Cardiac septum (tissue), 1 donor: ENCODE measurements at regions not wholly inside any gene's neighbourhood (a gene's known extent, or its start where the extent isn't known, plus 50 kb on each side); places are given as distances from the start of the nearest gene placed in this dataset.
"Not testable (repeated sequence)": the region's sequence is repeated elsewhere in the genome, so short reads cannot be mapped to it uniquely, and the experiment has no call there.

Experiments
- DNase-seq: peaks from one replicate; pipeline ENCODE4 v3.0.0-alpha.2; 2020; ENCODE audit warnings: low spot score
- intact Hi-C: fragments of 100-400 bp; cut with DNase I; formaldehyde crosslinking; loops from one replicate; pipeline ENCODE4 v1.14.0; 2022
- donor health status: DM: no; HTN: no; CAD: no.

DNA sequence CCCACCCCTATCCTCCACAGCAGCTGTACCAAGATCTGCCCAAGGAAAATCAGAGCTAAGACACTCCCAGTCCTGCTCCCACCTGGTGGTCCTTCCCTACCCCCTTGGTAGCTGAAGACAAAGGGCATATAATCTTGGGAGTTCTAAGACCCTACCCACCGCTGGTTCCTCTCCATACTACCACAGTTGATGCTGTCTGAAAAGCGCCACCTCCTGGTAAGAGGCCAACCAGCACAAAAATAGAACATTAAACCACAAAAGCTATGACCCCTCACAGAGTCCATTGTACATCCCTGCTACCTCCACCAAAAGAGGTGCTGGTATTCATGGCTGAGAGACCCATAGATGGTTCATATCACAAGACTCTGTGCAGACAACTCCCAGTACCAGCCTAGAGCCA is 161.5 kb upstream of the ARHGAP42 start:
- DNase-seq = no peak
- intact Hi-C loops = no loop called here

DNA sequence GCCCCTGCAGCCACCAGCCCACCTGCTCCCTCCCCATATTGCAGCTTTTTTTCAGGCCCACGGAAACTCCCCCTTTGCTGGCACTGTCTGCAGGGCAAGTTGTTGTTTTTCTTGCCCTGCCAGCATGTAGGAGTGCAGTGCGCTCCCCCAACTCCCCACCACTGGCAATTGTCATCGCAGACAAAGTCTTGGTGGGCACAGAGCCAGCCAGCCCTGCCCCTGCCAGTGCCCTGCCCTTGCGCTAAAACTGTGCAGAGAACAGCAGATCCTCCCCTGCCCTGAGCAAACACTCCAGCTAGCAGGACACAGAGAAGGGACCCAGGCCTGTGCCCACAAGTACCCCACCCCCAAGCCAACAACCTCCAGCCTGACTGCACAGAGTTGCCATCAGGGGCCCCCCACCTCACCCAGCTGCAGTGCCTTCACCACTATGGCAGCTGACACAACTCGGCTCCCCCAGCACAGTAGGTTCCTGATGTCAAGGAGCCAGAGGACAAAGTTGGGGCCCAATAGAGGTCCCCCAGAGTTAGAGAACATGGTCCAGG is 158.1 kb upstream of the ARHGAP42 start:
- no peak for DNase-seq
- intact Hi-C loops = no loop called here

DNA sequence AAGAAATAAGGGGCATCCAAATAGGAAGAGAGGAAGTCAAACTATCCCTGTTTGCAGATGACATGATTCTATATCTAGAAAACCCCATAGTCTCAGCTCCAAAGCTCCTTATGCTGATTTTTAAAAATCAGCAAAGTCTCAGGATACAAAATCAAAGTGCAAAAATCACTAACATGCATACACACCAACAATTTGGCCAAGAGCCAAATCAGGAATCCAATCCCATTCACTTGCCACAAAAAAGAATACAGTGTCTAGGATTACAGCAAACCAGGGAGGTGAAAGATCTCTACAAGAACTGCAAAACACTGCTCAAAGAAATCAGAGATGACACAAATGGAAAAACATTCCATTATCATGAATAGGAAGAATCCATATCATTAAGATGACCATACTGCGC is 155.8 kb upstream of the ARHGAP42 start:
- DNase-seq, intact Hi-C loops: not testable (repeated sequence)

DNA sequence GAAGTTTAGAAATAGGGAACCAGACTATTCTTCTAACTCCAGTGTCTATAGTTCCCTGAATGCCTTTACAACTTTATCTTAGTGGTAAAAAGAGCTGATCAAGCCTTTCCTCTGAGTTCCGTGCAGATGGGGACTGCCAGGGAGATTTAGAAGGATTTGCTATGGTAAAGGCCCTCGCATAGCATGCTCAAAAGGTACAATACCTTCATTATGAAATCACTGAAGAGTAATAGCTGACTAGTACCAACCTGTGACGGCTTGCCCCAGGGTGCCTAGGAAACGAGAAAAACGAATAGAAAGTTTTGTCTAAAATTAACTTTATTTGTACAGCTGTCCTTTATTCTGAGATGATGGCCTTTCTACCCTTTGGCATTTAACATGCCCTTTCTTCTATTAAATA is 150.1 kb upstream of the ARHGAP42 start:
- DNase-seq = no peak
- intact Hi-C loops = no loop called here

DNA sequence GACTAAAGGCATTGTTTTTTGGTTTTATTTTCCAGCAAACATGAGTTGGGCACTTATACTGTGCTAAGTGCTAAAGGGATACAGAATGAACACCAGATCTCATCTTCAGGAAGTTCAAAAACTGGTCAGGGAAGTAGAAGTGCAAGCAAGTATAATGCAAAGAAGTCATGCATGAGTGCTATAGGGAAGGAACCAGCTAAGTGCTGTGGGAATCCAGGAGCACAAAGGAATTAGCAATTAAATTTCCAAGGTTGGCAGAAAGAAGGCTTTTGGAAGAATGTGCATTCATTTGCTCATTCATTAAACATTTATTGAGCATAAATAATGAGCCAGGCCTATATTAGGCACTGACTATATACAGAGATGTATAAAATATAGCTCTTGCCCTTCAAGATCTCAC is 143.7 kb upstream of the ARHGAP42 start:
- intact Hi-C loops = no loop called here
- no peak for DNase-seq

DNA sequence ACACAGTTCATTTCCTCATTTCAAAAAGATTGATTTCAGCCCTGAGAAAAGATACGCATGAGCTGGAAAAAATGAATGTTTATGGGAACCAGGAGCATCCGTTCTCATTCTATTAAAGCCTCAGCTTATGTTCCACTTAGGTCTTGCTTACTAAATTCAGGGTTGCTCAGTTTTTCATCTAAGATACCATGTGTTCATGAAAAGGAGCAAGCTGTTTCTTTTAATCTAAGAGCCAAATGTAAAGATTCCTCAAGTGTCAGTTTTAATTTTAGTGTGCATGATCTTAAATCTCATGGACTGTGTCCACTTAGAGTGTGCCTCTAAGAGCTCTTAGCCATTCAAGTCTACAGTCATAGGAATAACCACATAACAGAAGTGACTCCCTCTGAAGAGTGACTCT is 141.5 kb upstream of the ARHGAP42 start:
- intact Hi-C loops = no loop called here
- no peak for DNase-seq

DNA sequence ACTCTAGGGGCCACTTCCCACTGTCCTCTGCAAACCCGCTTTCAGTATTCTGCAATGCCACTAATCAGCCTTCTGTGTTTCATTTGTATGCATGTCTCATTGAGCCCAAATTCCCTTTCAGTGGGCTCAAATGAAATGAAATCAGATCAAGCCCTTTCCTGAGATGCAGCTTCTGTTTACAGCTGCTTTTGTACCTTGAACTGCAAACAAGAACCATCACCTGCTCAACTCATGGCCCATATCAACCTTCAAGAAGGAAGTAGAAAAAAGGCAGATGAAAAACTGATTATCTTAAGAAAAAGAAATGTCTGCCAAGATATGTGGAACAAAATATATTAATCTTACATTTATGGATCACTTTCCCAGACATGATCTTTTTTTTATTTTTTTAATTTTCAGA is 141.1 kb upstream of the ARHGAP42 start:
- DNase-seq = no peak
- intact Hi-C loops = no loop called here

DNA sequence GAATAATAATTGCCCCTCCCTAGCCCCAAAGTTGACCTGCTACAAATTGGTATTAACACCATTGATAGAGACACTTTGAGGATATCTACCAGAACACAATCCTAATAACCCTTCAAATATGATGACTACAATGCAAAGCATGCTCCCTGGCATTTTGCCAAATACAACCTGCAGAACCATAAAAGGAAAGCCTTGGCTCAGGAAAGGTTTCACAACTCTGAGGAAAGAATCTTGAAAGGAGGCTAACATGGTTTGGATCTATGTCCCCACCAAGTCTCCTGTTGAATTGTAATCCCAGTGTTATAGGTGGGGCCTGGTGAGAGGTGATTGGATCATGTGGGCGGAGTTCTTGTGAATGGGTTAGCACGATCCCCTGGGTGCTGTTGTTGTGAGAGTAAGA is 140.4 kb upstream of the ARHGAP42 start:
- intact Hi-C loops = no loop called here
- no peak for DNase-seq

DNA sequence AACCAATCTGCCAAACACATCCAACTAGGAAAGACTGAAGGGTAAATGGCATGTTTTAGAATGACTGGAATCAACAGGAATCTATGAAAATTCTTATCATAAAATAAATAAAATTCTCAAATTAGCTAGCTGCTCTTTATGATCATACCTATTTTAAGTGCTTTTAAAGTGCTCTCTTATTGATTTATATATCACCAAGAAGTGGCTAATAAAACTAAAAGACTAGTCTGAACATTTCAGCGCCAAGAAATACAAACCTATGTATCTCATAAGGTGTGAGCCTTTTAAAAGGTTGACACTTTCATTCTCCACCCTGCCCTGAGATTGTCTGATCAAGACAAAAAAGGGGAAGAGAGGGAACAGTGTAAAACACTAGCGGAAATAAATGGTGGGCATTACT is 136.8 kb upstream of the ARHGAP42 start:
- DNase-seq = no peak
- intact Hi-C loops = no loop called here

DNA sequence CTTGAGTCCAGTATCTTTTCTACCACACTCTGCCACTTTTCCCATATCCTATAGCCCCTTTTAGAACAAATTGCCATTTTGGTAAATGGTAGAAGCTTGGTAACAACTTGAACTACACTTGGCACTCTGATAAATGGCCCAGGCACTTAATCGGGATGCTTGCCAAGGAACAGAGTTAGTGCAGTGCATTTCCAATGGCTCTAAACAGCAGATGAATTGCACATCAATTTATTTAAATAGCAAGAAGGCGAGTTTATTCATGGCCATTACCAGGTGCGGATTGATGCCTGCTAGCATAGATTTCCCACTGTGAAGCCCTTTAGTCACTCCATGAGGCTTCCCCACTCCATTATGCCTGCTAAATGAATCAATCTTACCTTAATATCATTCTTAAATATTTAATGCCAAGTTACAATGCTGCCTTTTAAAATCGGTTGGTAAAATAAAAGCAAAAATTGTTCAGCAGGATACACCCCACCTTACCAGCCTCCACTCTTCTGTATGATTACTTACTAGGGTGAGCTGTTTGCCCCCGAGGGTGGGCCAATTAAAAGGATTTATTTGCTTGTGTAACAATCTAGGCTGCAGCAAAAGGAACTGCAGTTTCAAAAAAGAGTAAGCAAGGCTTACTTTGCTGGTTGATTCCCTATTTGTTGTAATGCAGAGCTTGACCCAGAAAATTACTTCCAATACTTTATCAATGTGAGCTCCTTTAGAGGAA is 136.0 kb upstream of the ARHGAP42 start:
- intact Hi-C loops = no loop called here
- no peak for DNase-seq

DNA sequence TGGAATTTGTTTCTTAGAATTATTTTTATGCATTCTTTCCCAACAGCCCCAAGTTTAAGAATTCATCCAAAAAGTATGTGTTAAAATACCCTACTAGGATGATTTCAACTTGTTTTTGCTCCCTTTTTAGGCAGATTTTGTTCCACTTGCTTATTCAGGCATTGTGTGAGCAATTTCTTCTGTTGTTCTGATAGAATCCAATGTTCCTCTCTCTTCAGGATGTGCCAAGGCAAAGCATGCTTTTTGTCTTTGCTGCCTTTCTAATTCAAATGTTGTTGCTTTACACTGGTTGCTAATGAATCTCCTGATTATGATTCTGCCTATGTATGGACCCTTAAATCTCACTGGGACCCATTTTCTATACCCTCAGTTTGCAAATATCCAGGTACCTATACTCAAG is 131.2 kb upstream of the ARHGAP42 start:
- intact Hi-C loops = no loop called here
- no peak for DNase-seq

DNA sequence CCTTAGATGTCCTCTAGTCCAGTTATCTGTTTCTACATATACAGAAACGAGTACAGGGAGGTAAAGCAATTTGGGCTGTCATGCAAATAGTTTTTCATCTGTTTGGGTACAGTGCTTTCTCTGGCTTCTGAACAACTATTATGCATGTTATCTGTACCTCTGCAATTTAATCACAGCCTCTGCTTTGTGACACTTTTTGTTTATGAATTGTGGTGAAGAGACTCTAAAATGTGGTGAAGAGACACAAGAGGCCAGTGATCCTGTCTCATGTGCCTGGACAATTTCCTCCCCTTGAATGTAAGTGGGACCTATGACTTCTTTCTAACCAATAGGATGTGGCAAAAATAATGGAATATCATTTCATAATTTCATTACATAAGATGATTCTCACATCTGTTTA is 130.3 kb upstream of the ARHGAP42 start:
- DNase-seq = no peak
- intact Hi-C loops = no loop called here

DNA sequence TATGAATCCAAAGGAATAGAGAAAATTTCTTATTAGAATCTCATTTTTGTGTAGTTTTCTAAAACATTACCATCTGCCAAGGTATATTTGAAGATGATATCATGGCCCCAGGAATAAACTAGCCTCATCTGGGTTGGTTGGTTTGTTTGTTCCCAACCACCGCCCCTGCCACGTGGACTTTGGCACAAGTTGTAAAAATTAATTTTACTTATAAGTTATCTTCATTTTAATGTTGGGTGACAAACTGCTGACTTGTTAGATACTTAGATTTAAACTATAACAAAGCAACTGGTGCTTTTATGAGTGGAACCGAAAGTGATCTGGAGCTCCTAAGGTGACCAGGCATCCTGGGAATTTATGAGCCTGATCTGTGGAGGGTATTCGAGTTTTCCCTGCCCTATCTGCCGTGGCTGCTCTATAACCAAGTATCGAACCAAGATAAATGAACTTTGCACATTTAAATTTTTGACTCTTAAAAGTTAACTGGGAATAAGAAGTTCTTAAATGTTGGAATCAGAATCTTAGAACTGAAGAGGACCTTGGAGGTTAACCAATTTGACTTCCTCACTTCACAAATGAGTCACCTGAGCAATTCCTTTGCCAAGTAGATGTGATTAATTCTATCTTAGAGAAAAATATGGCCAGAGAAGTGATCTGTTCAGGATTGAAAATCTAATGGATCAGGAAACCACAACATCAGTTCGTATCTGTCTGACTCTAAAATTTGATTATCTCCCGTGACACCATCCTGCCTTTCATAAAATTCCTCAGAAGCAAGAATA is 129.1 kb upstream of the ARHGAP42 start:
- DNase-seq = no peak
- intact Hi-C loops = no loop called here

DNA sequence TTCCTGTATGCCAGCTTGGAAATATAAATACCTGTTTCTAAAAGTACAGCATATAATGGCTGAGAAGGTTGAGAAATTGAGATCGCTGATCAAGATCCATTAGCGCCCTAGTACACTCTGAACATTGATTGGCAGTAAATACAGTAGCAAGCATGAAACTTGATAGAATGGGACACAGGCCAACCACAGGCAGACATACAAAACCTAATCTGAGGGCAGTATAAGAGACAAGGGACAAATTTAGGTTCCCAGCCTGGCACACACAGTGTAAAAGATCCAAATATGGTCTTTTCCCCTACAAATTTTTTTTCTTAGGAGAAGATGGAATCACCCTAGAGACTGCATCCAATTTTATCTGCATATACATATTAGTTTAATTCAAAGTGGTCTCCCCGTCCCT is 126.5 kb upstream of the ARHGAP42 start:
- intact Hi-C loops = no loop called here
- no peak for DNase-seq

DNA sequence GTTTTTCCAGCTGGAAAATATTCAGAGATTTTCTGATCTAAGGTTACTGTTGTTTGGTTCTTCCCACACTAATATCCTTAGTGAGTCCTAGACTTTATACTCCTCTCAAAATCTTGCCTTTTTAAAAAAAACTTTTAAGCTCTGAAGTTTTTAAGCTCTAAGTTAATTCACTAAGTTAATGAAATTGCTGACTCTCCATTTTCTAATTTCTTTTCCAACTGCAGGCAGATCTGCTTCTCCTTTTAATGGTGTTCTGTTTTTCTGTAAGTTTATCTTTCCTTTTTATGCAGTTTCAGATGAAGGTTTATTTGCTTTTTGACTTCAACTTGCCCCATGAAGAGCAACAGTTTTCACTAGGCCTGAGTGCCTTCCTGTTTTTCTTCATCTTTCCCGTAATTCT is 125.8 kb upstream of the ARHGAP42 start:
- intact Hi-C loops = no loop called here
- DNase-seq = no peak

DNA sequence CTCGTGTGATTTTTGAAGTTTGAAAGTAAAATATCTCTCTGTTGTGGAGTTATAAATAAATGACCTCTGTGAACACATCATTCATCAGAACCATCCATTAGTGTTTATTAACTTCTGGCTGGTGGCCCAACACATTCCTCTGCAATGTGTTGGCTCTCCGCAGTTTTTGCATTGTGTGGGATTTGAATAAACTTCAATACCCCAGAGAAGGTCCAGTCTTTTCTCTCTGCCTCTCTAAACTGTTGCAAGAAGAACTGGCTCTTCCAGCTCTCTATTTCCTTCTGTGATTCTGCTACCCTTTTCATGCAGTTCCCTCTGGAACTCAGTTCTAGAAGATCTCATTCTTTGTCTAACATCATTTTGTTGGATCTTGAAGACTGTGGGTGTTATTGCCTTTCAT is 125.0 kb upstream of the ARHGAP42 start:
- DNase-seq = no peak
- intact Hi-C loops = no loop called here

DNA sequence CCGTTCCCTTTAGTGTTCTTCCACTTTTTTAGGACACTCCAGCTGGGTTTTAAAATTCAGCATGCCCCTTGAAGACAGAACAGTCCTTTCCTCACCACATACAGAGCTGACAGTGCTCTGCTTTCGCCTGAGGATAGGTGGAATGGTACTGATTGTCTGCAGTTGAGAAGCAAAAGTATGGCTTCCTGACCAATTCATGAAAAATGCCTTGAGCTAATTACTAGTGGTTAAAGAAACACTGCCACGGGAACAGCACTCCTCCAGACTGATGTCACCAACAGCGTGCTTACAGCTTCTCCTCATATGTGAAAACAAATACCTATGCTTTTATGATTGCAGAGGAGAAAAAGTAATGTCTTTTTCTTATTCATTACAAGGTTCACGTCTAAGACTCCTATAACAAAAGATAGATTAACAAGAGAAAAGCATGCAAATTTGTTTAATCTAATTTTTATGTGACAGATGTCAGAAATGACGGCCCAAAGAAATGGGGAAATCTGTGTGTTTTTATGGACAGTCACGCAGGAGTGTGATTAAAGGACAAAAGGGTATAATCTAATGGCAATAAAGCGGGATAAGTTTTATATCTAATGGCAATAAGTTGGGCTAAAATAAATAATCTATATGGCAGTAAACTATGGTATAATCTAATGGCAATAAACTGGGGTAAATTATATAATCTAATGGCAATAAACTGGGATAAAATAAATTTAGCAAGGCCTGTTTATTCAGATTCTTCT is 123.4 kb upstream of the ARHGAP42 start:
- no peak for DNase-seq
- intact Hi-C loops = no loop called here

DNA sequence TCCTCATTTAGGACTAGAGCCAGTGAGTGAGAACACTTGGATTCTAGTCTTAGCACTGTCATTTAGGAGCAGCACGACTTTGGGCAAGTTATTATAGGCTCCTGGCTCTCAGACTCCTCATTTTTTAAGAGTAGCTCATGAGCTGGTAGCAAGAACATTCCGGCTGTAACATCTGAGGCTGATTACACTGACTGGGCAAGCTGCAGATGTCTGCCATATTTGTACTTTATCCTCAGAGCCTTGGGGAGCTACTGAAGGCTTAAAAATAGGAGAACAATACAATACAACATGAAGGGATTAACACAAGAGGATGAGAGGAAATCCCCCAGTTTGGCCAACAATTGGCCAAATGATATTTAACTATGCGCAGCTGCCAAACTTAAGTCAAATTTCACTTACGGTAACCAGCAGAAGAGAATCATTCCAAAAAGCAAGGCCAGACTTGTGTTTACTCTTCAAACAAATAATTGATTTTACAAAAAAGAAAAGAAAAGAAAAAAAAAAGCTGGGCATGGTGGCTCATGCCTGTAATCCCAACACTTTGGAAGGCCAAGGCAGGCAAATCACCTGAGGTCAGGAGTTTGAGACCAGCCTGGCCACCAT is 113.1 kb upstream of the ARHGAP42 start:
- intact Hi-C loops = no loop called here
- no peak for DNase-seq

DNA sequence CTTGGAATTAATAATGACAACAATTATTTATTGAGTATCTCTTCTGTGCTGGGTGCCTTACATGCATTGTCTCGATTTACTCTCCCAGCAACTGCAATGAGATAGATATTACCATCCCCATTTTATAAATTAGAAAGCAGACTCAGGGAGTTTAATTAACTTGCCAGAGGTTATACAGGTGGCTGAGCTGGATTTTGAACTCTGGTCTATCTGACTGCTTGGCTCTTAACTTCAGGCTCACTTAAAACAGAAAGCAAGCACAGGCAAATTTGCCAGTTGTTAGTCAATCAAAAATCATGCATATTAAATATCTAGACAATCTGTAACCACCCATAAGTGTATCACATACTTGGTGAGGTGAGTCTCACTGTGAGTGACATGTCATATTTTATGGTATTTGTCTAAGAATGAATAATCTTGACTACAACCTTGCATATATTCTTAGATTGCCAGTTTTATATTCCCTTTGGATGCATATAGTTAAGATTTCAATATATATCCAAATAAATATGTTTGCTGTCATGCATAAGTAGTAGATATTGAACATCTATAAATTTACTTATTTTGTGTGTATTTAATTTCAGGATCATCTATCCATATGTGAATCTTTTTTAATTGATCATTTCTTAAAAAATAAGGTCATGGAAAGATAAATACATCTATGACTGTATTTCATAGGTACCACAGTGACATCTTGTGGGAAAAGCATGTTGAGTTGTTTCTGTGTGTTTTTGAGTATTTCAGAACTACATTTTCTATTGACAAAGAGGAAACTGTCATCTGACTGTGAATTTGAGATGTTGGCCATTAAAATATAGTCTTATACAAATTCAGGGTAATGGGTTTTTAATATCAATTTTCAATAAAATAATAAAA is 112.0 kb upstream of the ARHGAP42 start:
- intact Hi-C loops = loop anchor here (5.0 kb wide), 2 partner anchors 107 to 357 kb away; no protein-coding TSS in a partner anchor
- DNase-seq = no peak
